H1 (cell line): ENCODE measurements at regions not wholly inside any gene's neighbourhood (a gene's known extent, or its start where the extent isn't known, plus 50 kb on each side); places are given as distances from the start of the nearest gene placed in this dataset.

Experiments
- CTCF ChIA-PET: fragments of 300-600 bp; sonication (Branson Sonifier 250); formaldehyde crosslinking; loops from one replicate; lab custom pipeline; 2021; ENCODE audit not compliant: partially characterized antibody; lab: Charles Lee
- POLR2A ChIA-PET: fragments of 300-600 bp; sonication (Branson Sonifier 250); formaldehyde crosslinking; loops from one replicate; lab custom pipeline; 2021; ENCODE audit warnings: inconsistent platforms; ENCODE audit not compliant: partially characterized antibody; lab: Charles Lee
- DNase-seq, 2 experiments: peaks; one replicate each; pipeline versions ENCODE4 v3.0.0 to v3.0.0-alpha.2; 2010 to 2022; ENCODE audit warnings: low spot score in 2 of 2, low read depth in 1 of 2, mixed read lengths in 1 of 2
- FAIRE-seq: peaks from 2 replicates; lab custom pipeline; 2011; peaks lifted over from hg19 to GRCh38; lab: Jason Lieb, UNC
- H2AFZ ChIP-seq: 2 replicates; pipeline ENCODE4 v1.8.1; 2012; ENCODE audit warnings: low read length, inconsistent platforms
- H2AK5ac ChIP-seq: 2 replicates; pipeline ENCODE4 v1.6.1; 2013; ENCODE audit warnings: low read depth, low read length
- H2BK120ac ChIP-seq: replicated peaks from 2 replicates; pipeline ENCODE3; 2013; ENCODE audit warnings: low read depth, low read length, inconsistent platforms
- H2BK12ac ChIP-seq: 2 replicates; pipeline ENCODE4 v1.6.1; 2013; ENCODE audit warnings: low read depth, low read length
- H2BK15ac ChIP-seq: 2 replicates; pipeline ENCODE4 v1.6.1; 2013; ENCODE audit warnings: low read length
- H2BK20ac ChIP-seq: 2 replicates; pipeline ENCODE4 v1.6.1; 2013; ENCODE audit warnings: low read length
- H2BK5ac ChIP-seq: 2 replicates; pipeline ENCODE4 v1.6.1; 2013; ENCODE audit warnings: low read depth, low read length
- H3K14ac ChIP-seq: 2 replicates; pipeline ENCODE4 v1.6.1; 2013; ENCODE audit warnings: inconsistent platforms; ENCODE audit not compliant: insufficient read length
- H3K18ac ChIP-seq: 2 replicates; pipeline ENCODE4 v1.6.1; 2013; ENCODE audit warnings: low read length; ENCODE audit errors: extremely low read depth
- H3K23ac ChIP-seq: 2 replicates; pipeline ENCODE4 v1.6.1; 2013; ENCODE audit warnings: inconsistent platforms; ENCODE audit not compliant: insufficient read length
- H3K23me2 ChIP-seq: 2 replicates; pipeline ENCODE4 v1.6.1; 2013; ENCODE audit warnings: low read depth, low read length
- H3K27ac ChIP-seq: 2 replicates; pipeline ENCODE4 v1.6.1; 2011; ENCODE audit warnings: low read depth, low read length, inconsistent platforms
- H3K27me3 ChIP-seq, 4 experiments: replicated peaks in 1 of 4; 1 replicate in 1 of 4; 2 replicates in 3 of 4; pipeline versions ENCODE4 v1.6.1 to v1.8.1; 2011 to 2013; ENCODE audit warnings: low read length in 3 of 4, mild to moderate bottlenecking in 3 of 4, inconsistent platforms in 2 of 4, mixed read lengths in 2 of 4, moderate library complexity in 1 of 4; ENCODE audit not compliant: control insufficient read depth in 3 of 4, insufficient read depth in 3 of 4; ENCODE audit errors: extremely low read depth in 1 of 4
- H3K36me3 ChIP-seq, 4 experiments: 2 replicates each; pipeline versions ENCODE4 v1.6.1 to v1.8.1; 2011 to 2013; ENCODE audit warnings: mild to moderate bottlenecking in 4 of 4, low read length in 3 of 4, moderate library complexity in 2 of 4, control low read depth in 1 of 4, inconsistent platforms in 1 of 4; ENCODE audit not compliant: insufficient read depth in 4 of 4, control insufficient read depth in 2 of 4
- H3K4ac ChIP-seq: replicated peaks from 2 replicates; pipeline ENCODE3; 2013; ENCODE audit warnings: low read length, low read depth, mixed read lengths, inconsistent platforms; ENCODE audit not compliant: insufficient read length
- H3K4me1 ChIP-seq, 4 experiments: replicated peaks in 1 of 4; 1 replicate in 1 of 4; 2 replicates in 3 of 4; pipeline versions ENCODE4 v1.6.1 to v1.8.1; 2011 to 2013; ENCODE audit warnings: low read length in 3 of 4, inconsistent platforms in 2 of 4, mixed read lengths in 1 of 4; ENCODE audit not compliant: insufficient read depth in 4 of 4, control insufficient read depth in 3 of 4
- H3K4me2 ChIP-seq, 2 experiments: 2 replicates each; pipeline versions ENCODE4 v1.6.1 to v1.8.1; 2011 to 2013; ENCODE audit warnings: low read depth in 2 of 2, low read length in 2 of 2, control low read depth in 1 of 2, inconsistent platforms in 1 of 2, mild to moderate bottlenecking in 1 of 2; ENCODE audit not compliant: insufficient read depth in 1 of 2
- H3K4me3 ChIP-seq, 4 experiments: fragments of 200-600, 300-600 bp in 1 of 4; sonication (generic), shearing (Covaris generic), sonication (Bioruptor Twin) in 1 of 4; 2 replicates each; pipeline versions ENCODE4 v1.5.1 to v1.8.1; 2011 to 2016; ENCODE audit warnings: low read length in 4 of 4, low read depth in 3 of 4, control low read depth in 2 of 4, inconsistent platforms in 2 of 4, mild to moderate bottlenecking in 2 of 4, mixed read lengths in 1 of 4, moderate library complexity in 1 of 4; ENCODE audit not compliant: insufficient read depth in 2 of 4; ENCODE audit errors: extremely low read depth in 1 of 4
- H3K56ac ChIP-seq: replicated peaks from 2 replicates; pipeline ENCODE3; 2013; ENCODE audit warnings: low read depth, mild to moderate bottlenecking, mixed read lengths, low read length, inconsistent platforms; ENCODE audit not compliant: insufficient read length
- H3K79me1 ChIP-seq: 2 replicates; pipeline ENCODE4 v1.6.1; 2013; ENCODE audit warnings: low read depth, low read length, control low read depth
- H3K79me2 ChIP-seq, 2 experiments: 2 replicates each; pipeline versions ENCODE4 v1.6.1 to v1.8.1; 2012 to 2013; ENCODE audit warnings: low read length in 2 of 2, mild to moderate bottlenecking in 2 of 2, inconsistent platforms in 1 of 2; ENCODE audit not compliant: insufficient read depth in 2 of 2, control insufficient read depth in 1 of 2
- H3K9ac ChIP-seq, 4 experiments: replicated peaks in 1 of 4; 1 replicate in 1 of 4; 2 replicates in 3 of 4; pipeline versions ENCODE4 v1.6.1 to v1.8.1; 2011 to 2013; ENCODE audit warnings: low read depth in 3 of 4, low read length in 3 of 4, control low read depth in 2 of 4, mild to moderate bottlenecking in 2 of 4, moderate library complexity in 2 of 4, inconsistent platforms in 1 of 4; ENCODE audit errors: extremely low read depth in 1 of 4
- H3K9me3 ChIP-seq, 2 experiments: 2 replicates each; pipeline versions ENCODE4 v1.6.1 to v1.8.1; 2012 to 2013; ENCODE audit warnings: mild to moderate bottlenecking in 2 of 2, moderate library complexity in 2 of 2, control low read depth in 1 of 2, inconsistent platforms in 1 of 2, low read depth in 1 of 2, low read length in 1 of 2, mixed read lengths in 1 of 2; ENCODE audit not compliant: insufficient read depth in 2 of 2
- H4K20me1 ChIP-seq, 2 experiments: replicated peaks in 1 of 2; 2 replicates each; pipeline versions ENCODE3 to v1.8.1; 2011 to 2013; ENCODE audit warnings: inconsistent platforms in 2 of 2, low read length in 2 of 2, mild to moderate bottlenecking in 1 of 2; ENCODE audit not compliant: insufficient read depth in 2 of 2, control insufficient read depth in 1 of 2
- H4K5ac ChIP-seq: 2 replicates; pipeline ENCODE4 v1.6.1; 2013; ENCODE audit warnings: low read length, low read depth, mixed read lengths, inconsistent platforms; ENCODE audit not compliant: insufficient read length
- H4K8ac ChIP-seq: 2 replicates; pipeline ENCODE4 v1.8.0; 2013; ENCODE audit warnings: mild to moderate bottlenecking, moderate library complexity, low read length, inconsistent platforms; ENCODE audit not compliant: insufficient read depth; ENCODE audit errors: extremely low read depth
- H4K91ac ChIP-seq: replicated peaks from 2 replicates; pipeline ENCODE3; 2013; ENCODE audit warnings: low read length, mixed read lengths, inconsistent platforms; ENCODE audit not compliant: insufficient read length
- CBX5 ChIP-seq: fragments of 300-800, 300-1000 bp; sonication (generic); IDR thresholded peaks from 2 replicates; pipeline ENCODE4 v1.7.1; 2016; ENCODE audit warnings: antibody characterized with exemption, low read length, low read depth
- CTCF ChIP-seq, 3 experiments: IDR thresholded peaks; 1 replicate in 2 of 3; 2 replicates in 1 of 3; pipeline versions ENCODE4 v1.5.1 to v1.6.1; 2011; ENCODE audit warnings: low read length in 3 of 3, mild to moderate bottlenecking in 3 of 3, inconsistent platforms in 2 of 3, low read depth in 1 of 3, moderate library complexity in 1 of 3; ENCODE audit not compliant: insufficient read depth in 1 of 3; ENCODE audit errors: control extremely low read depth in 1 of 3
- E2F6 ChIP-seq: IDR thresholded peaks from 2 replicates; pipeline ENCODE4 v1.6.1; 2012; ENCODE audit warnings: inconsistent platforms
- EZH2 ChIP-seq: fragments of 200-600 bp; sonication (generic); IDR thresholded peaks from 2 replicates; pipeline ENCODE4 v1.7.1; 2012; ENCODE audit warnings: low read depth, mild to moderate bottlenecking, moderate library complexity, low read length, inconsistent platforms; ENCODE audit not compliant: severe bottlenecking
- JUN ChIP-seq: IDR thresholded peaks from 2 replicates; pipeline ENCODE4 v1.6.1; 2011; ENCODE audit warnings: low read depth, mild to moderate bottlenecking, improper control_type of control experiment, low read length
- NRF1 ChIP-seq: IDR thresholded peaks from 2 replicates; pipeline ENCODE4 v1.6.1; 2011; ENCODE audit warnings: mild to moderate bottlenecking, low read depth, low read length, improper control_type of control experiment
- SP1 ChIP-seq: IDR thresholded peaks from 2 replicates; pipeline ENCODE4 v1.6.1; 2011; ENCODE audit warnings: low read depth, low read length
- SP4 ChIP-seq: IDR thresholded peaks from 2 replicates; pipeline ENCODE4 v1.6.1; 2012; ENCODE audit warnings: low read length, inconsistent platforms
- SUZ12 ChIP-seq: fragments of 200-600 bp; sonication (generic); IDR thresholded peaks from 2 replicates; pipeline ENCODE4 v1.6.1; 2012; ENCODE audit warnings: mild to moderate bottlenecking, inconsistent platforms, low read length, moderate library complexity, mixed read lengths
- YY1 ChIP-seq: IDR thresholded peaks from 2 replicates; pipeline ENCODE4 v1.6.1; 2011; ENCODE audit warnings: low read depth, mild to moderate bottlenecking, low read length
- WGBS, 2 experiments: shearing (Covaris generic) in 1 of 2; methylation state at CpG; one replicate each; pipeline versions ENCODE4 v1.1.6 to v1.1.7; 2013 to 2015; ENCODE audit warnings: low lambda C conversion rate in 2 of 2, mixed read lengths in 2 of 2, inconsistent platforms in 1 of 2, low coverage in 1 of 2, missing lambda C conversion rate in 1 of 2; ENCODE audit not compliant: insufficient replicate concordance in 2 of 2, insufficient coverage in 1 of 2, insufficient read length in 1 of 2; ENCODE audit errors: extremely low coverage in 1 of 2, missing lambda C conversion rate in 1 of 2; 5-methylcytosine and 5-hydroxymethylcytosine counted together

DNA sequence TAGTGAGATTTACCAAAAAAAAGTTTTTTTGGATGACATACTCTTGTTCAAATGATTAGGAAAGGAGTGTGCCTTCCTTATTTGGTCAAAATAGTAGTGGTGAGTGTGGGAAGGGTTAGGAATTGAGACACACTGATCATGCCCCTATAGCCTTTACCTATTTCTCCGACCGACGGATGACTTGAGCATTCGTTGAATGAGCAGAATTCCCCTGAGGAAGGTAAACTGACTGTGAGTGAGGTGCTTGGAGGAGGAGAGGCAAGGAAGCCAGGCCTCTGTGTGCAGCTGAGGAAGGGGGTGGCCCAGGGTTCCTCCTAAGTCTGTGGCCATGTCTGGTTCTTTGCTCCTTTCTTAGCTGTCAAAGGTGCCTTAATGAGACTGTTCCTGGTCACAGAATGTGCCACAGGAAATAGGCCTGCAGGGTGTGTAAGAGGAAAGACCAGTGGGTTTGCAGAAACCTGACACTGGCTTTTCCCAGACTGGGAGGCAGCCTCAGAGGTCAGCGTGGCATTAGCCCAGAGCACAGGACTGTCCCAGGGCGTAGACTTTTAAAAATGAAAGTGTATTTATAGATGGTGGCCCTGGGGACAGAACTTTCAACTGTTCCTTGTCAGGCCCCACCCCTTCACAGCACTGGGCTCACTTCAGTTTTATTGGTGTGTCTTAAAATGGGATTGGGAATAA is 307.7 kb upstream of the C2CD4B start:
- H3K23ac ChIP-seq = no peak overlapping the region
- 83% methylated on average over 6 of the region's 6 CpGs; no CpG with 5 or more reads in 1 of the 2 experiments for WGBS, 2 experiments
- TF ChIP-seq CTCF (IDR thresholded peaks at IDR 0.05; ENCODE audit: control extremely low read depth in 1 of 3, insufficient read depth in 1 of 3, low read depth in 1 of 3, low read length in 3 of 3) (no peak), CBX5 (no peak), SP4 (no peak), SP1 (no peak), E2F6 (no peak), EZH2 (no peak), SUZ12 (no peak), YY1 (no peak), NRF1 (no peak), JUN (no peak)

More for the DNA sequence above, 307.7 kb upstream of the C2CD4B start:
- Histone ChIP-seq H3K27me3 (no peaks in the 10 kb centered on the region), H3K56ac (no peak overlapping the region), H3K4ac (no peak overlapping the region), H2AFZ (no peak overlapping the region), H3K18ac (no peak overlapping the region), H4K5ac (no peak overlapping the region), H3K4me2 (no peak overlapping the region), H3K9ac (no peak overlapping the region), H2BK5ac (no peak overlapping the region), H4K91ac (no peak overlapping the region), H2AK5ac (no peak overlapping the region), H3K9me3 (no peaks in the 10 kb centered on the region), H4K8ac (no peak overlapping the region), H3K79me2 (0 out of 4 replicates have a peak, but pooled peaks cover 0 to 3% of the 10 kb centered on the region in 2 experiments), H3K4me1 (peaks cover 2 to 14% (median 9%) of the 10 kb centered on the region in 4 experiments), H3K27ac (no peak overlapping the region), H2BK12ac (no peak overlapping the region), H3K23me2 (no peaks in the 10 kb centered on the region), H4K20me1 (no peaks in the 10 kb centered on the region), H3K79me1 (peaks cover 3% of the 10 kb centered on the region; the same call in 1 of the 2 replicates), H3K4me3 (no peak overlapping the region), H2BK120ac (no peak overlapping the region), H2BK20ac (no peak overlapping the region), H3K14ac (no peak overlapping the region), H3K36me3 (no peaks in the 10 kb centered on the region), H2BK15ac (no peak overlapping the region)
- DNase-seq (no peak), FAIRE-seq (no peak)
- ChIA-PET POLR2A (interaction anchor here (0.9 kb wide), 1 partner anchor 16 kb away, joined by 3 read pairs; no protein-coding TSS in a partner anchor), CTCF (interaction anchor here (0.5 to 1.0 kb wide), 2 partner anchors 13 to 71 kb away, joined by 3 read pairs; no protein-coding TSS in a partner anchor)
